ENCODE measurements at regions not wholly inside any gene's neighbourhood (a gene's known extent, or its start where the extent isn't known, plus 50 kb on each side); places are given as distances from the start of the nearest gene placed in this dataset.

- Histone ChIP-seq H3K4me1 (ENCODE audit: control insufficient read depth in 2 of 2, insufficient read depth in 2 of 2, low read length in 2 of 2) (no peaks in the 10 kb centered on the region), H3K4me3 (ENCODE audit: low read length) (no peak overlapping the region), H3K27ac (ENCODE audit: low read depth, low read length) (no peak overlapping the region), H3K36me3 (ENCODE audit: control insufficient read depth in 2 of 3, insufficient read depth in 3 of 3, low read length in 3 of 3) (no peaks in the 10 kb centered on the region), H3K9me3 (ENCODE audit: control insufficient read depth in 2 of 3, low read length in 3 of 3) (no peaks in the 10 kb centered on the region), H3K27me3 (ENCODE audit: control insufficient read depth in 2 of 2, insufficient read depth in 2 of 2, low read length in 2 of 2) (peaks cover 0 to 3% of the 10 kb centered on the region in 2 donors)
- Mint-ChIP-seq H3K9me3 (no peaks in the 10 kb centered on the region), H3K4me1 (no peaks in the 10 kb centered on the region), H3K36me3 (no peaks in the 10 kb centered on the region), H3K27me3 (peaks cover 0 to 8% (median 0%) of the 10 kb centered on the region in 5 donors), H3K4me3 (no peak overlapping the region), H3K27ac (no peak overlapping the region)
- intact Hi-C loops (cut with micrococcal nuclease), result no loop called here
- ATAC-seq (no peak), DNase-seq (no peak)
- POLR2A ChIA-PET, result no interaction called here
- CTCF ChIA-PET, result no interaction called here
These were observed 182.0 kb downstream of the MAT2B start for GRCh38 chr5:163687414-163687813.

GRCh38 chr5:163692091-163692490 lies 186.7 kb downstream of the MAT2B start:
- Histone ChIP-seq H3K4me1 (ENCODE audit: control insufficient read depth in 2 of 2, insufficient read depth in 2 of 2, low read length in 2 of 2) (no peaks in the 10 kb centered on the region), H3K36me3 (ENCODE audit: control insufficient read depth in 2 of 3, insufficient read depth in 3 of 3, low read length in 3 of 3) (no peaks in the 10 kb centered on the region), H3K27ac (ENCODE audit: low read depth, low read length) (no peak overlapping the region), H3K27me3 (ENCODE audit: control insufficient read depth in 2 of 2, insufficient read depth in 2 of 2, low read length in 2 of 2) (peaks cover 0 to 3% of the 10 kb centered on the region in 2 donors), H3K9me3 (ENCODE audit: control insufficient read depth in 2 of 3, low read length in 3 of 3) (no peaks in the 10 kb centered on the region), H3K4me3 (ENCODE audit: low read length) (no peak overlapping the region)
- DNase-seq (no peak), ATAC-seq (no peak)
- H3K4me1 Mint-ChIP-seq, result no peaks in the 10 kb centered on the region
- ChIA-PET CTCF (no interaction called here), POLR2A (no interaction called here)
- no peak overlapping the region for H3K27ac Mint-ChIP-seq
- no peaks in the 10 kb centered on the region for H3K9me3 Mint-ChIP-seq
- peaks cover 0 to 16% (median 3%) of the 10 kb centered on the region in 5 donors for H3K27me3 Mint-ChIP-seq
- H3K36me3 Mint-ChIP-seq, result no peaks in the 10 kb centered on the region
- H3K4me3 Mint-ChIP-seq, result no peak overlapping the region
- intact Hi-C loops (cut with micrococcal nuclease), result no loop called here

- Mint-ChIP-seq H3K9me3 (peaks cover 0 to 1% (median 0%) of the 10 kb centered on the region in 11 donors), H3K4me3 (no peak overlapping the region), H3K27me3 (peaks cover 0 to 8% (median 3%) of the 10 kb centered on the region in 5 donors), H3K36me3 (no peaks in the 10 kb centered on the region), H3K27ac (no peak overlapping the region), H3K4me1 (no peaks in the 10 kb centered on the region)
- Histone ChIP-seq H3K36me3 (ENCODE audit: control insufficient read depth in 2 of 3, insufficient read depth in 3 of 3, low read length in 3 of 3) (no peaks in the 10 kb centered on the region), H3K27ac (ENCODE audit: low read depth, low read length) (no peak overlapping the region), H3K27me3 (ENCODE audit: control insufficient read depth in 2 of 2, insufficient read depth in 2 of 2, low read length in 2 of 2) (no peaks in the 10 kb centered on the region), H3K4me3 (ENCODE audit: low read length) (no peak overlapping the region), H3K4me1 (ENCODE audit: control insufficient read depth in 2 of 2, insufficient read depth in 2 of 2, low read length in 2 of 2) (no peaks in the 10 kb centered on the region), H3K9me3 (ENCODE audit: control insufficient read depth in 2 of 3, low read length in 3 of 3) (no peaks in the 10 kb centered on the region)
- DNase-seq, result no peak
- intact Hi-C loops (cut with micrococcal nuclease), result loop anchor here in 1 of 2 donors (2.0 kb wide), 1 partner anchor 809 kb away; no protein-coding TSS in a partner anchor
- peak; percentile 75 for ATAC-seq
- ChIA-PET CTCF (no interaction called here), POLR2A (no interaction called here)
These were observed 190.6 kb downstream of the MAT2B start for GRCh38 chr5:163695830-163696578.

GRCh38 chr5:163696579-163696887 lies 191.1 kb downstream of the MAT2B start:
- no peaks in the 10 kb centered on the region for H3K4me1 Mint-ChIP-seq
- no peaks in the 10 kb centered on the region for H3K4me1 ChIP-seq (ENCODE audit: control insufficient read depth in 2 of 2, insufficient read depth in 2 of 2, low read length in 2 of 2)
- H3K9me3 ChIP-seq (ENCODE audit: control insufficient read depth in 2 of 3, low read length in 3 of 3), result no peaks in the 10 kb centered on the region
- ChIA-PET CTCF (no interaction called here), POLR2A (no interaction called here)
- H3K4me3 ChIP-seq (ENCODE audit: low read length), result no peak overlapping the region
- no peaks in the 10 kb centered on the region for H3K36me3 Mint-ChIP-seq
- H3K27me3 Mint-ChIP-seq, result peaks cover 0 to 8% (median 3%) of the 10 kb centered on the region in 5 donors
- H3K4me3 Mint-ChIP-seq, result no peak overlapping the region
- H3K27ac ChIP-seq (ENCODE audit: low read depth, low read length), result no peak overlapping the region
- H3K9me3 Mint-ChIP-seq, result peaks cover 0 to 1% (median 0%) of the 10 kb centered on the region in 11 donors
- no peaks in the 10 kb centered on the region for H3K36me3 ChIP-seq (ENCODE audit: control insufficient read depth in 2 of 3, insufficient read depth in 3 of 3, low read length in 3 of 3)
- ATAC-seq, result no peak
- H3K27ac Mint-ChIP-seq, result no peak overlapping the region
- intact Hi-C loops (cut with micrococcal nuclease), result loop anchor here in 1 of 2 donors (2.0 kb wide), 1 partner anchor 808 kb away; no protein-coding TSS in a partner anchor
- H3K27me3 ChIP-seq (ENCODE audit: control insufficient read depth in 2 of 2, insufficient read depth in 2 of 2, low read length in 2 of 2), result no peaks in the 10 kb centered on the region
- DNase-seq, result no peak

- ChIA-PET POLR2A (no interaction called here), CTCF (no interaction called here)
- intact Hi-C loops (cut with micrococcal nuclease), result no loop called here
- Histone ChIP-seq H3K27me3 (ENCODE audit: control insufficient read depth in 2 of 2, insufficient read depth in 2 of 2, low read length in 2 of 2) (no peaks in the 10 kb centered on the region), H3K4me3 (ENCODE audit: low read length) (no peak overlapping the region), H3K4me1 (ENCODE audit: control insufficient read depth in 2 of 2, insufficient read depth in 2 of 2, low read length in 2 of 2) (no peaks in the 10 kb centered on the region), H3K9me3 (ENCODE audit: control insufficient read depth in 2 of 3, low read length in 3 of 3) (no peaks in the 10 kb centered on the region), H3K27ac (ENCODE audit: low read depth, low read length) (no peak overlapping the region), H3K36me3 (ENCODE audit: control insufficient read depth in 2 of 3, insufficient read depth in 3 of 3, low read length in 3 of 3) (no peaks in the 10 kb centered on the region)
- no peaks in the 10 kb centered on the region for H3K36me3 Mint-ChIP-seq
- DNase-seq, result no peak
- no peak for ATAC-seq
- H3K27me3 Mint-ChIP-seq, result peaks cover 0 to 8% (median 0%) of the 10 kb centered on the region in 5 donors
- H3K4me3 Mint-ChIP-seq, result no peak overlapping the region
- peaks cover 0 to 2% (median 0%) of the 10 kb centered on the region in 11 donors for H3K9me3 Mint-ChIP-seq
- no peaks in the 10 kb centered on the region for H3K4me1 Mint-ChIP-seq
- no peak overlapping the region for H3K27ac Mint-ChIP-seq
These were observed 200.8 kb downstream of the MAT2B start for GRCh38 chr5:163706053-163706771.

- H3K36me3 Mint-ChIP-seq, result peaks cover 0 to 6% (median 0%) of the 10 kb centered on the region in 5 donors
- H3K27ac ChIP-seq (ENCODE audit: low read depth, low read length), result no peak overlapping the region
- ChIA-PET CTCF (no interaction called here), POLR2A (no interaction called here)
- intact Hi-C loops (cut with micrococcal nuclease), result no loop called here
- no peaks in the 10 kb centered on the region for H3K27me3 ChIP-seq (ENCODE audit: control insufficient read depth in 2 of 2, insufficient read depth in 2 of 2, low read length in 2 of 2)
- H3K4me1 ChIP-seq (ENCODE audit: control insufficient read depth in 2 of 2, insufficient read depth in 2 of 2, low read length in 2 of 2), result no peaks in the 10 kb centered on the region
- no peaks in the 10 kb centered on the region for H3K36me3 ChIP-seq (ENCODE audit: control insufficient read depth in 2 of 3, insufficient read depth in 3 of 3, low read length in 3 of 3)
- H3K4me1 Mint-ChIP-seq, result no peaks in the 10 kb centered on the region
- no peaks in the 10 kb centered on the region for H3K9me3 ChIP-seq (ENCODE audit: control insufficient read depth in 2 of 3, low read length in 3 of 3)
- H3K4me3 Mint-ChIP-seq, result no peak overlapping the region
- no peak overlapping the region for H3K27ac Mint-ChIP-seq
- DNase-seq (no peak), ATAC-seq (no peak)
- H3K4me3 ChIP-seq (ENCODE audit: low read length), result no peak overlapping the region
- H3K9me3 Mint-ChIP-seq, result peaks cover 0 to 16% (median 4%) of the 10 kb centered on the region in 11 donors
- peaks cover 0 to 10% (median 0%) of the 10 kb centered on the region in 5 donors for H3K27me3 Mint-ChIP-seq
These were observed 206.6 kb downstream of the MAT2B start for GRCh38 chr5:163712011-163712410.

- ChIA-PET POLR2A (no interaction called here), CTCF (no interaction called here)
- no peaks in the 10 kb centered on the region for H3K27me3 ChIP-seq (ENCODE audit: control insufficient read depth in 2 of 2, insufficient read depth in 2 of 2, low read length in 2 of 2)
- H3K9me3 Mint-ChIP-seq, result peaks cover 0 to 12% (median 4%) of the 10 kb centered on the region in 11 donors
- DNase-seq, result no peak
- H3K36me3 Mint-ChIP-seq, result no peaks in the 10 kb centered on the region
- intact Hi-C loops (cut with micrococcal nuclease), result no loop called here
- no peaks in the 10 kb centered on the region for H3K27me3 Mint-ChIP-seq
- no peaks in the 10 kb centered on the region for H3K36me3 ChIP-seq (ENCODE audit: control insufficient read depth in 2 of 3, insufficient read depth in 3 of 3, low read length in 3 of 3)
- no peaks in the 10 kb centered on the region for H3K9me3 ChIP-seq (ENCODE audit: control insufficient read depth in 2 of 3, low read length in 3 of 3)
- H3K27ac Mint-ChIP-seq, result no peak overlapping the region
- no peaks in the 10 kb centered on the region for H3K4me1 Mint-ChIP-seq
- no peak overlapping the region for H3K4me3 Mint-ChIP-seq
- no peaks in the 10 kb centered on the region for H3K4me1 ChIP-seq (ENCODE audit: control insufficient read depth in 2 of 2, insufficient read depth in 2 of 2, low read length in 2 of 2)
- no peak for ATAC-seq
- H3K4me3 ChIP-seq (ENCODE audit: low read length), result no peak overlapping the region
- H3K27ac ChIP-seq (ENCODE audit: low read depth, low read length), result no peak overlapping the region
These were observed 212.9 kb downstream of the MAT2B start for GRCh38 chr5:163718272-163718671.

Data from naive thymus-derived CD4-positive, alpha-beta T cell (primary cell).